Liver (tissue), 8 donors: ENCODE measurements at regions not wholly inside any gene's neighbourhood (a gene's known extent, or its start where the extent isn't known, plus 50 kb on each side); places are given as distances from the start of the nearest gene placed in this dataset.
"Not testable (repeated sequence)": the region's sequence is repeated elsewhere in the genome, so short reads cannot be mapped to it uniquely, and the experiment has no call there.

Experiments used
- DNase-seq: peaks from one replicate; pipeline ENCODE4 v3.0.0-alpha.2; 2017; ENCODE audit warnings: low spot score
- H3K27ac ChIP-seq, 2 donors: one replicate each; pipeline ENCODE4 v1.7.0; 2013; ENCODE audit warnings: inconsistent platforms in 2 of 2, low read length in 2 of 2, control low read depth in 1 of 2, low read depth in 1 of 2, mild to moderate bottlenecking in 1 of 2
- H3K27me3 ChIP-seq, 4 donors: one replicate each; pipeline versions ENCODE4 v1.6.1 to v1.7.0; 2013; ENCODE audit warnings: low read length in 3 of 4, inconsistent platforms in 1 of 4, mild to moderate bottlenecking in 1 of 4, moderate library complexity in 1 of 4; ENCODE audit not compliant: control insufficient read depth in 4 of 4, insufficient read depth in 4 of 4
- H3K36me3 ChIP-seq, 4 donors: one replicate each; pipeline versions ENCODE4 v1.6.1 to v1.7.0; 2013; ENCODE audit warnings: low read length in 3 of 4, mild to moderate bottlenecking in 3 of 4, low read depth in 1 of 4, moderate library complexity in 1 of 4; ENCODE audit not compliant: control insufficient read depth in 4 of 4, insufficient read depth in 3 of 4
- H3K4me1 ChIP-seq, 4 donors: one replicate each; pipeline versions ENCODE4 v1.6.1 to v1.7.0; 2013; ENCODE audit warnings: low read length in 3 of 4, mild to moderate bottlenecking in 3 of 4, moderate library complexity in 1 of 4; ENCODE audit not compliant: control insufficient read depth in 4 of 4, insufficient read depth in 4 of 4
- H3K4me3 ChIP-seq, 3 donors: one replicate each; pipeline versions ENCODE4 v1.6.1 to v1.7.0; 2013; ENCODE audit warnings: low read length in 3 of 3, control low read depth in 1 of 3, low read depth in 1 of 3, mild to moderate bottlenecking in 1 of 3
- H3K9ac ChIP-seq, 2 donors: one replicate each; pipeline ENCODE4 v1.7.0; 2013; ENCODE audit warnings: low read length in 2 of 2, mild to moderate bottlenecking in 2 of 2, moderate library complexity in 2 of 2, control low read depth in 1 of 2, low read depth in 1 of 2
- H3K9me3 ChIP-seq, 4 donors: one replicate each; pipeline versions ENCODE4 v1.6.1 to v1.7.0; 2013; ENCODE audit warnings: low read length in 3 of 4; ENCODE audit not compliant: control insufficient read depth in 4 of 4
- EGR1 ChIP-seq, 2 donors: IDR thresholded peaks; 2 replicates each; pipeline ENCODE4 v1.6.1; 2016 to 2018; ENCODE audit warnings: antibody characterized with exemption in 2 of 2, low read depth in 2 of 2
- FOXA1 ChIP-seq: IDR thresholded peaks from 2 replicates; pipeline ENCODE4 v1.6.1; 2016; ENCODE audit warnings: antibody characterized with exemption
- FOXA2 ChIP-seq: IDR thresholded peaks from 2 replicates; pipeline ENCODE4 v1.6.1; 2016; ENCODE audit warnings: antibody characterized with exemption
- HNF4A ChIP-seq, 2 donors: conservative IDR thresholded peaks; 2 replicates each; pipeline ENCODE4 v1.6.1; 2016; ENCODE audit warnings: antibody characterized with exemption in 2 of 2, mild to moderate bottlenecking in 2 of 2
- HNF4G ChIP-seq: IDR thresholded peaks from 2 replicates; pipeline ENCODE4 v1.6.1; 2016; ENCODE audit warnings: antibody characterized with exemption
- JUND ChIP-seq, 2 donors: IDR thresholded peaks; 2 replicates each; pipeline ENCODE4 v1.6.1; 2016; ENCODE audit warnings: antibody characterized with exemption in 2 of 2
- NR2F2 ChIP-seq: IDR thresholded peaks from 2 replicates; pipeline ENCODE4 v1.6.1; 2016; ENCODE audit warnings: antibody characterized with exemption
- RXRA ChIP-seq, 2 donors: IDR thresholded peaks; 2 replicates each; pipeline ENCODE4 v1.6.1; 2017 to 2018; ENCODE audit warnings: antibody characterized with exemption in 2 of 2, mild to moderate bottlenecking in 1 of 2
- SP1 ChIP-seq: IDR thresholded peaks from 2 replicates; pipeline ENCODE4 v1.6.1; 2018; ENCODE audit warnings: antibody characterized with exemption, mild to moderate bottlenecking
- TAF1 ChIP-seq: conservative IDR thresholded peaks from 2 replicates; pipeline ENCODE4 v1.6.1; 2016; ENCODE audit warnings: antibody characterized with exemption, mild to moderate bottlenecking
- YY1 ChIP-seq: IDR thresholded peaks from 2 replicates; pipeline ENCODE4 v1.6.1; 2016; ENCODE audit warnings: antibody characterized with exemption, mild to moderate bottlenecking
- WGBS: extraction: QIAGEN DNeasy Blood & Tissue Kit; methylation state at CpG from one replicate; pipeline ENCODE4 v1.1.7; 2013; 5-methylcytosine and 5-hydroxymethylcytosine counted together
- TF ChIP-seq, protein P1 (sequence below): fragments of 150-350 bp; IDR thresholded peaks from 2 replicates; pipeline ENCODE4 v1.5.1; 2017; ENCODE audit warnings: improper control_type of control experiment, low read depth, low read length; ENCODE audit not compliant: missing input control
- TF ChIP-seq, protein P2 (sequence below): IDR thresholded peaks from 2 replicates; pipeline ENCODE4 v1.6.1; 2016; ENCODE audit warnings: antibody characterized with exemption, mild to moderate bottlenecking
- TF ChIP-seq, protein P3 (sequence below): IDR thresholded peaks from 2 replicates; pipeline ENCODE4 v1.6.1; 2016; ENCODE audit warnings: antibody characterized with exemption
- TF ChIP-seq, protein P4 (sequence below): IDR thresholded peaks from 2 replicates; pipeline ENCODE4 v1.6.1; 2016; ENCODE audit warnings: antibody characterized with exemption
- donor health status: healthy.
- donor health status: healthy.
- donor health status: healthy.
- donor health status: healthy.
- donor health status: healthy.

DNA sequence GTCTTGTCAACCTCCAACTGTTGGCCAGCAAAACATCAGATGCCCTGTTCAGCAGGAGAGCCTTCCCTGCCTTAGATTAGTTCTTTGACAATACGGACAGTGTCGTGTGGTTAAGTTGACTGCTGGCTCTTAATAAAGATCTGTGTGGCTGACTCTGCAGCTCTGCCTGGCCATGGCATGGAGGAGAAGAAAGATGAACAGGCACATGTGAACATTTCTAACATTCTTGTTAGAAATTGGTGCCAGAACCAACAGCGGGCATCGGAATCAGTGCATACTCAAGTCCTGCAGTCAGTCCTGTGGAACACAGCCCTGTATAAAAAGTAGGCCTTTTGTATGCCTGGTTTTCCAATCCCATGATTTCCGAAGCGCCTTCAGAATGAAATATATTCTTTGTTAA lies 455.6 kb downstream of the POM121L12 start:
- H3K27me3 ChIP-seq, result no peaks in the 10 kb centered on the region
- TF ChIP-seq, protein P1, sequence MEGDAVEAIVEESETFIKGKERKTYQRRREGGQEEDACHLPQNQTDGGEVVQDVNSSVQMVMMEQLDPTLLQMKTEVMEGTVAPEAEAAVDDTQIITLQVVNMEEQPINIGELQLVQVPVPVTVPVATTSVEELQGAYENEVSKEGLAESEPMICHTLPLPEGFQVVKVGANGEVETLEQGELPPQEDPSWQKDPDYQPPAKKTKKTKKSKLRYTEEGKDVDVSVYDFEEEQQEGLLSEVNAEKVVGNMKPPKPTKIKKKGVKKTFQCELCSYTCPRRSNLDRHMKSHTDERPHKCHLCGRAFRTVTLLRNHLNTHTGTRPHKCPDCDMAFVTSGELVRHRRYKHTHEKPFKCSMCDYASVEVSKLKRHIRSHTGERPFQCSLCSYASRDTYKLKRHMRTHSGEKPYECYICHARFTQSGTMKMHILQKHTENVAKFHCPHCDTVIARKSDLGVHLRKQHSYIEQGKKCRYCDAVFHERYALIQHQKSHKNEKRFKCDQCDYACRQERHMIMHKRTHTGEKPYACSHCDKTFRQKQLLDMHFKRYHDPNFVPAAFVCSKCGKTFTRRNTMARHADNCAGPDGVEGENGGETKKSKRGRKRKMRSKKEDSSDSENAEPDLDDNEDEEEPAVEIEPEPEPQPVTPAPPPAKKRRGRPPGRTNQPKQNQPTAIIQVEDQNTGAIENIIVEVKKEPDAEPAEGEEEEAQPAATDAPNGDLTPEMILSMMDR, result no peak
- TF ChIP-seq TAF1 (no peak), FOXA2 (no peak), HNF4A (conservative IDR thresholded peaks at IDR 0.05) (no peak), NR2F2 (no peak), JUND (IDR thresholded peaks at IDR 0.05) (no peak), EGR1 (IDR thresholded peaks at IDR 0.05; ENCODE audit: low read depth in 2 of 2) (no peak), SP1 (no peak), FOXA1 (no peak), RXRA (IDR thresholded peaks at IDR 0.05) (no peak)
- TF ChIP-seq, protein P2, sequence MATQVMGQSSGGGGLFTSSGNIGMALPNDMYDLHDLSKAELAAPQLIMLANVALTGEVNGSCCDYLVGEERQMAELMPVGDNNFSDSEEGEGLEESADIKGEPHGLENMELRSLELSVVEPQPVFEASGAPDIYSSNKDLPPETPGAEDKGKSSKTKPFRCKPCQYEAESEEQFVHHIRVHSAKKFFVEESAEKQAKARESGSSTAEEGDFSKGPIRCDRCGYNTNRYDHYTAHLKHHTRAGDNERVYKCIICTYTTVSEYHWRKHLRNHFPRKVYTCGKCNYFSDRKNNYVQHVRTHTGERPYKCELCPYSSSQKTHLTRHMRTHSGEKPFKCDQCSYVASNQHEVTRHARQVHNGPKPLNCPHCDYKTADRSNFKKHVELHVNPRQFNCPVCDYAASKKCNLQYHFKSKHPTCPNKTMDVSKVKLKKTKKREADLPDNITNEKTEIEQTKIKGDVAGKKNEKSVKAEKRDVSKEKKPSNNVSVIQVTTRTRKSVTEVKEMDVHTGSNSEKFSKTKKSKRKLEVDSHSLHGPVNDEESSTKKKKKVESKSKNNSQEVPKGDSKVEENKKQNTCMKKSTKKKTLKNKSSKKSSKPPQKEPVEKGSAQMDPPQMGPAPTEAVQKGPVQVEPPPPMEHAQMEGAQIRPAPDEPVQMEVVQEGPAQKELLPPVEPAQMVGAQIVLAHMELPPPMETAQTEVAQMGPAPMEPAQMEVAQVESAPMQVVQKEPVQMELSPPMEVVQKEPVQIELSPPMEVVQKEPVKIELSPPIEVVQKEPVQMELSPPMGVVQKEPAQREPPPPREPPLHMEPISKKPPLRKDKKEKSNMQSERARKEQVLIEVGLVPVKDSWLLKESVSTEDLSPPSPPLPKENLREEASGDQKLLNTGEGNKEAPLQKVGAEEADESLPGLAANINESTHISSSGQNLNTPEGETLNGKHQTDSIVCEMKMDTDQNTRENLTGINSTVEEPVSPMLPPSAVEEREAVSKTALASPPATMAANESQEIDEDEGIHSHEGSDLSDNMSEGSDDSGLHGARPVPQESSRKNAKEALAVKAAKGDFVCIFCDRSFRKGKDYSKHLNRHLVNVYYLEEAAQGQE, result no peak
- TF ChIP-seq, protein P3, sequence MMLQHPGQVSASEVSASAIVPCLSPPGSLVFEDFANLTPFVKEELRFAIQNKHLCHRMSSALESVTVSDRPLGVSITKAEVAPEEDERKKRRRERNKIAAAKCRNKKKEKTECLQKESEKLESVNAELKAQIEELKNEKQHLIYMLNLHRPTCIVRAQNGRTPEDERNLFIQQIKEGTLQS, result no peak
- 96% methylated on average over 6 of the region's 6 CpGs for WGBS
- H3K9me3 ChIP-seq, result no peaks in the 10 kb centered on the region
- no peak overlapping the region for H3K4me3 ChIP-seq
- no peaks in the 10 kb centered on the region for H3K4me1 ChIP-seq
- no peaks in the 10 kb centered on the region for H3K36me3 ChIP-seq
- DNase-seq, result no peak
- no peak overlapping the region for H3K27ac ChIP-seq
- H3K9ac ChIP-seq, result no peak overlapping the region

DNA sequence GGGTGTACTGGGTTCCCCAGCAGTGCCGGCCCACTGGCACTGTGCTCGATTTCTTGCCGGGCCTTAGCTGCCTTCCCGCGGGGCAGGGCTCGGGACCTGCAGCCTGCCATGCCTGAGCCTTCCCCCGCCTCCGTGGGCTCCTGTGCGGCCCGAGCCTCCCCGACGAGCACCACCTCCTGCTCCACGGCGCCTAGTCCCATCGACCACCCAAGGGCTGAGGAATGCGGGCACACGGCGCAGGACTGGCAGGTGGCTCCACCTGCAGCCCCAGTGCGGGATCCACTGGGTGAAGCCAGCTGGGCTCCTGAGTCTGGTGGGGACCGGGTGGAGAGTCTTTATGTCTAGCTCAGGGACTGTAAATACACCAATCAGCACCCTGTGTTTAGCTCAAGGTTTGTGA lies 459.7 kb downstream of the POM121L12 start:
- not testable (repeated sequence) for H3K36me3 ChIP-seq, H3K9ac ChIP-seq, H3K27me3 ChIP-seq, DNase-seq, H3K9me3 ChIP-seq, H3K27ac ChIP-seq, H3K4me3 ChIP-seq, H3K4me1 ChIP-seq
- 95% methylated on average over 20 of the region's 20 CpGs for WGBS

DNA sequence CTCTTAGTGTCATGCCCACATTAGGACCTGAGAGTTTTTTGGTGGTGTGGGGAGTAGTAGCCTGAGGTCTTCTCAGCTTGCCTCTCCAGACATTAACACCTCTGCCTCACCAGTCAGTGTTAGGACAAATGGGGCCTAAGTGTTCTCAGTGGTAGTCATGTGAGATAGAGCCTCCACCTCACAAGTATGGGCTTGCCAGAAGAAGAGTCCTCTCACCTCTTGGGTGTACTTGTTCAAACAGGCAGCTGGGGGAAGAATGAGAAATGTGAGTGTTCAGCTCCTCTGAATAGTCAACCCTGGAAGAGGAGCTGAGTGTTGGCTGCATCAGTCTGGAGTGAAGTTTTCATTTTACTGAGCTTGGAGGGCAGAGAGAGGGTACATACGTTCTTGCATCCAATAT lies 464.6 kb downstream of the POM121L12 start:
- no peak for DNase-seq
- 79% methylated on average over 1 of the region's 1 CpG for WGBS
- Histone ChIP-seq H3K27me3 (no peaks in the 10 kb centered on the region), H3K27ac (no peak overlapping the region), H3K9me3 (peaks cover 0 to 2% (median 0%) of the 10 kb centered on the region in 4 donors), H3K4me1 (no peaks in the 10 kb centered on the region), H3K36me3 (no peaks in the 10 kb centered on the region), H3K4me3 (no peak overlapping the region), H3K9ac (no peak overlapping the region)
- TF ChIP-seq, protein P2, result no peak
- no peak for TF ChIP-seq HNF4G
- no peak for TF ChIP-seq RXRA (IDR thresholded peaks at IDR 0.05)
- TF ChIP-seq, protein P1, result no peak
- no peak for TF ChIP-seq SP1
- TF ChIP-seq HNF4A (conservative IDR thresholded peaks at IDR 0.05), result no peak
- TF ChIP-seq YY1, result no peak
- no peak for TF ChIP-seq FOXA1
- TF ChIP-seq, protein P3, result no peak
- TF ChIP-seq, protein P4, sequence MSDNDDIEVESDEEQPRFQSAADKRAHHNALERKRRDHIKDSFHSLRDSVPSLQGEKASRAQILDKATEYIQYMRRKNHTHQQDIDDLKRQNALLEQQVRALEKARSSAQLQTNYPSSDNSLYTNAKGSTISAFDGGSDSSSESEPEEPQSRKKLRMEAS, result no peak
